ENCODE measurements at regions not wholly inside any gene's neighbourhood (a gene's known extent, or its start where the extent isn't known, plus 50 kb on each side); places are given as distances from the start of the nearest gene placed in this dataset.
A peak's percentile ranks its signal among the peaks of the same experiment; 100 is the strongest.

- DNase-seq (ENCODE audit: low read depth) = peak; percentile 95
These were observed 54.0 kb upstream of the DLG1 start for GRCh38 chr3:197352382-197352781.

- DNase-seq (ENCODE audit: low read depth) = no peak
These were observed 52.0 kb upstream of the DLG1 start for GRCh38 chr3:197350446-197350845.

GRCh38 chr3:197349368-197349767 lies 51.0 kb upstream of the DLG1 start:
- no peak for DNase-seq (ENCODE audit: low read depth)
